CD4-positive, alpha-beta memory T cell (primary cell): ENCODE measurements at regions not wholly inside any gene's neighbourhood (a gene's known extent, or its start where the extent isn't known, plus 50 kb on each side); places are given as distances from the start of the nearest gene placed in this dataset.
A peak's percentile ranks its signal among the peaks of the same experiment; 100 is the strongest.

Source experiments
- CTCF ChIA-PET: fragments of 350-600 bp; sonication (Branson Sonifier 250); formaldehyde crosslinking; loops from one replicate; lab custom pipeline; 2021; ENCODE audit warnings: inconsistent platforms; ENCODE audit not compliant: partially characterized antibody; lab: Charles Lee
- POLR2A ChIA-PET: fragments of 350-600 bp; sonication (Branson Sonifier 250); formaldehyde crosslinking; loops from one replicate; lab custom pipeline; 2021; ENCODE audit not compliant: partially characterized antibody; lab: Charles Lee
- DNase-seq, 5 donors: peaks; one replicate each; pipeline versions ENCODE4 v3.0.0 to v3.0.0-alpha.2; 2020 to 2022; ENCODE audit warnings: mixed read lengths in 1 of 5
- H3K27ac ChIP-seq: one replicate; pipeline ENCODE4 v1.7.0; 2013; ENCODE audit warnings: low read depth, low read length
- H3K27me3 ChIP-seq: 2 replicates; pipeline ENCODE4 v1.7.0; 2013; ENCODE audit warnings: mild to moderate bottlenecking, low read length, moderate library complexity; ENCODE audit not compliant: insufficient read depth
- H3K36me3 ChIP-seq: 2 replicates; pipeline ENCODE4 v1.7.0; 2013; ENCODE audit warnings: mild to moderate bottlenecking, low read length, moderate library complexity; ENCODE audit not compliant: insufficient read depth
- H3K4me1 ChIP-seq: 2 replicates; pipeline ENCODE4 v1.7.0; 2013; ENCODE audit warnings: mild to moderate bottlenecking, low read length, moderate library complexity; ENCODE audit not compliant: insufficient read depth
- H3K4me3 ChIP-seq, 2 donors: one replicate each; pipeline ENCODE4 v1.7.0; 2013; ENCODE audit warnings: low read length in 2 of 2, mild to moderate bottlenecking in 1 of 2
- H3K9me3 ChIP-seq, 2 donors: one replicate each; pipeline ENCODE4 v1.7.0; 2013; ENCODE audit warnings: low read length in 2 of 2, control low read depth in 1 of 2; ENCODE audit not compliant: control insufficient read depth in 1 of 2
- H3K27ac Mint-ChIP-seq, 7 donors: one replicate each; pipeline ENCODE4 v1.8.0; 2020 to 2021; ENCODE audit warnings: mixed read lengths in 7 of 7, mild to moderate bottlenecking in 6 of 7, inconsistent platforms in 3 of 7, moderate library complexity in 3 of 7
- H3K27me3 Mint-ChIP-seq, 2 donors: one replicate each; pipeline ENCODE4 v1.8.0; 2020 to 2021; ENCODE audit warnings: mixed read lengths in 2 of 2
- H3K36me3 Mint-ChIP-seq, 2 donors: one replicate each; pipeline ENCODE4 v1.8.0; 2020 to 2021; ENCODE audit warnings: mixed read lengths in 2 of 2, inconsistent platforms in 1 of 2, mild to moderate bottlenecking in 1 of 2
- H3K4me1 Mint-ChIP-seq, 4 donors: one replicate each; pipeline ENCODE4 v1.8.0; 2020 to 2021; ENCODE audit warnings: mixed read lengths in 4 of 4, mild to moderate bottlenecking in 1 of 4
- H3K4me3 Mint-ChIP-seq, 8 donors: one replicate each; pipeline ENCODE4 v1.8.0; 2020 to 2021; ENCODE audit warnings: mixed read lengths in 8 of 8, mild to moderate bottlenecking in 7 of 8, moderate library complexity in 6 of 8, inconsistent platforms in 3 of 8
- H3K9me3 Mint-ChIP-seq, 8 donors: one replicate each; pipeline ENCODE4 v1.8.0; 2020 to 2021; ENCODE audit warnings: mixed read lengths in 8 of 8, mild to moderate bottlenecking in 5 of 8, inconsistent platforms in 3 of 8, moderate library complexity in 1 of 8
- intact Hi-C: fragments of 100-400 bp; cut with micrococcal nuclease; formaldehyde crosslinking; loops from one replicate; pipeline ENCODE4 v1.15.1; 2023

DNA sequence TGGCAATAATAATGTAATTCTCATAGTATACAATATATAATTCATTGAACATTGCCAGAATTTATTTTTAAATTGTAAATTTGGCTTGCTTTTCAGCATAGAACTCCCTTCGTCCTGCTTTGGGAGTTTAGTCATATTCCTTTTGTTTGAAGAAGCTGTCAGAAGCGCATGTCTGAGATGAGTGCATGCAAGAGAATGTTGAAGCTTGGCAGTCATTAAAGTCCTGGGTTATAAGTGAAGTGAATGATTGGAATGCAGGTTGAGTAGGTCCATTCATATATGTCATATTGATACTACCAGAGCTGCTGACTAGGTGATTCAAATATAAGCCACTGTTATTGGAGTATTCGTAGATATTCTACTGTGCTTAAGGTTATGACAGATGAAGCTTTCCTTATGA, 243.6 kb upstream of the MDFIC2 start:
- no peaks in the 10 kb centered on the region for H3K4me1 ChIP-seq
- no peak for DNase-seq
- H3K9me3 ChIP-seq, result no peaks in the 10 kb centered on the region
- intact Hi-C loops, result no loop called here
- no peaks in the 10 kb centered on the region for H3K4me1 Mint-ChIP-seq
- H3K4me3 Mint-ChIP-seq, result no peak overlapping the region
- H3K36me3 Mint-ChIP-seq, result no peaks in the 10 kb centered on the region
- no peak overlapping the region for H3K4me3 ChIP-seq
- POLR2A ChIA-PET, result no interaction called here
- no peaks in the 10 kb centered on the region for H3K27me3 Mint-ChIP-seq
- no peak overlapping the region for H3K27ac ChIP-seq
- no peak overlapping the region for H3K27ac Mint-ChIP-seq
- CTCF ChIA-PET, result interaction anchor here (0.7 kb wide), 1 partner anchor 11 kb away, joined by 3 read pairs; no protein-coding TSS in a partner anchor
- peaks cover 3% of the 10 kb centered on the region for H3K27me3 ChIP-seq
- H3K36me3 ChIP-seq, result no peaks in the 10 kb centered on the region
- H3K9me3 Mint-ChIP-seq, result peaks cover 0 to 2% (median 0%) of the 10 kb centered on the region in 8 donors

DNA sequence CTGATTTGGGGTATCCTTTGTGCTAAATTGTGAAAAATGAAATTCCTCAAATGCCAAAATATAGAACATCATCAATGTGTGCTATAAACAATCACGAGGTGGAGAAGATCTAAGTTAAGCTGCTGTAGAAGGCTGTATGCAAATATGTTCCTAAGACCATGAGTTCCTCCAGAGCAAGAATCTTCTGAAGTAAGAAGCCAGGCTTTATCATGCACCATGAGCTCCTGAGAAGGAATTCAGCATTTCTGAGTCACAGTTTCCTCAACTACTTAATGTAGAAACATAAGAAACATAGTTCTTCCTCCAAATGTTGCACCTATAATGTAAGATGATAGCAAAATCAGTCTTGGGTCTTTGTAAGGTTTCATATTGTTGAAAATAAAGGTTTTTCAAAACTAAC, 241.7 kb upstream of the MDFIC2 start:
- intact Hi-C loops, result no loop called here
- Histone ChIP-seq H3K4me3 (no peak overlapping the region), H3K27me3 (peaks cover 3% of the 10 kb centered on the region), H3K9me3 (no peaks in the 10 kb centered on the region), H3K36me3 (no peaks in the 10 kb centered on the region), H3K27ac (no peak overlapping the region), H3K4me1 (no peaks in the 10 kb centered on the region)
- H3K27me3 Mint-ChIP-seq, result peaks cover 4% of the 10 kb centered on the region in 2 donors
- no peaks in the 10 kb centered on the region for H3K36me3 Mint-ChIP-seq
- H3K27ac Mint-ChIP-seq, result no peak overlapping the region
- no peak overlapping the region for H3K4me3 Mint-ChIP-seq
- DNase-seq, result no peak
- ChIA-PET CTCF (interaction anchor here (1.0 to 1.5 kb wide), 5 partner anchors 9 to 1099 kb away, joined by 3 to 4 read pairs (median 4); no protein-coding TSS in a partner anchor), POLR2A (no interaction called here)
- peaks cover 0 to 2% (median 0%) of the 10 kb centered on the region in 8 donors for H3K9me3 Mint-ChIP-seq
- no peaks in the 10 kb centered on the region for H3K4me1 Mint-ChIP-seq

DNA sequence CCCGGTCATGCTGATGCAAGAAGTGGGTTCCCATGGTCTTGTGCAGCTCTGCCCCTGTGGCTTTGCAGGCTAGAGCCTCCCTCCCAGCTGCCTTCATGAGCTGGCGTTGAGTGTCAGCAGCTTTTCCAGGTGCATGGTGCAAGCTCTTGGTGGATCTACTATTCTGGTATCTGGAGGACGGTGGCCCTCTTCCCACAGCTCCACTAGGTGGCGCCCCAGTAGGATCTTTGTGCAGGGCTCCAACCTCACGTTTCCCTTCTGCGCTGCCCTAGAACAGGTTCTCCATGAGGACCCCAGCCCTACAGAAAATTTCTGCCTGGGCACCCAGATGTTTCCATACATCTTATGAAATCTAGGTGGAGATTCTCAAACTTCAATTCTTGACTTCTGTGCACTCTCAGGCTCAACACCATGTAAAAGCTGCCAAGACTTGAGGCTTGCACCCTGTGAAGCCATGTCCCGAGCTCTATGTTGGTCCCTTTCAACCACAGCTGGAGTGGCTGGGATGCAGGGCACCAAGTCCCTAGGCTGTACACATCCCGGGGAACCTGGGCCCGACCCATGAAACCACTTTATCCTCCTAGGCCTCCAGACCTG, 238.4 kb upstream of the MDFIC2 start:
- Histone ChIP-seq H3K27ac (no peak overlapping the region), H3K27me3 (peaks cover 3% of the 10 kb centered on the region), H3K9me3 (no peaks in the 10 kb centered on the region), H3K4me1 (no peaks in the 10 kb centered on the region), H3K4me3 (no peak overlapping the region), H3K36me3 (no peaks in the 10 kb centered on the region)
- ChIA-PET CTCF (interaction anchor here (0.6 to 3.3 kb wide), 27 partner anchors 8 to 1256 kb away, joined by 3 to 36 read pairs (median 4); no protein-coding TSS in a partner anchor), POLR2A (interaction anchor here (0.8 to 1.2 kb wide), 2 partner anchors 1035 to 1036 kb away, joined by 3 read pairs; no protein-coding TSS in a partner anchor)
- intact Hi-C loops, result loop anchor here (1.0 to 2.0 kb wide), 5 partner anchors 520 to 1102 kb away; no protein-coding TSS in a partner anchor
- H3K27ac Mint-ChIP-seq, result no peak overlapping the region
- no peak overlapping the region for H3K4me3 Mint-ChIP-seq
- H3K36me3 Mint-ChIP-seq, result no peaks in the 10 kb centered on the region
- H3K9me3 Mint-ChIP-seq, result peaks cover 0 to 2% (median 0%) of the 10 kb centered on the region in 8 donors
- H3K4me1 Mint-ChIP-seq, result no peaks in the 10 kb centered on the region
- DNase-seq, result peak; percentile 54 to 62 (median 60)
- peaks cover 4% of the 10 kb centered on the region in 2 donors for H3K27me3 Mint-ChIP-seq

DNA sequence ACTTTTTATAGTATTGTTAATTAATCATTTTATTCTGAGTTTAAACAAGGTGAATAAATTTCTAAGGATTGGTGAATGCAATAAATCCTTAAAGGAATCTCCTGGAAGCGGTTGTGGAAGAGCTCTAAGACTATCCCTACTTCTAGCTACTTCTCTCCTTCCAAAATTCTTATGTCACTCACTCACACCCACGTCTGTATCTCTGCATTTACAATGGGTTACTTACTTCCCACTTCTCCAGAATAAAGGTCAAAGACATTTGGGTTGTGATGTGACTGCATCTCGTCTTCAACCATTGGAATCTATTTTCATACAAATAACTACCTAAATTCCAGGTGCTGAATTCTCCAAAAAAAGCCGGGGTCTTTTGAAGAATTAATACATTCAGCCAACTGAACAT, 234.2 kb upstream of the MDFIC2 start:
- Mint-ChIP-seq H3K4me1 (no peaks in the 10 kb centered on the region), H3K27ac (no peak overlapping the region), H3K4me3 (no peak overlapping the region), H3K27me3 (peaks cover 4% of the 10 kb centered on the region in 2 donors), H3K9me3 (no peaks in the 10 kb centered on the region), H3K36me3 (no peaks in the 10 kb centered on the region)
- Histone ChIP-seq H3K36me3 (no peaks in the 10 kb centered on the region), H3K9me3 (no peaks in the 10 kb centered on the region), H3K4me1 (no peaks in the 10 kb centered on the region), H3K4me3 (no peak overlapping the region), H3K27me3 (no peaks in the 10 kb centered on the region), H3K27ac (no peak overlapping the region)
- CTCF ChIA-PET, result interaction anchor here (0.9 kb wide), 1 partner anchor 1038 kb away, joined by 4 read pairs; no protein-coding TSS in a partner anchor
- no peak for DNase-seq
- POLR2A ChIA-PET, result no interaction called here
- intact Hi-C loops, result no loop called here

DNA sequence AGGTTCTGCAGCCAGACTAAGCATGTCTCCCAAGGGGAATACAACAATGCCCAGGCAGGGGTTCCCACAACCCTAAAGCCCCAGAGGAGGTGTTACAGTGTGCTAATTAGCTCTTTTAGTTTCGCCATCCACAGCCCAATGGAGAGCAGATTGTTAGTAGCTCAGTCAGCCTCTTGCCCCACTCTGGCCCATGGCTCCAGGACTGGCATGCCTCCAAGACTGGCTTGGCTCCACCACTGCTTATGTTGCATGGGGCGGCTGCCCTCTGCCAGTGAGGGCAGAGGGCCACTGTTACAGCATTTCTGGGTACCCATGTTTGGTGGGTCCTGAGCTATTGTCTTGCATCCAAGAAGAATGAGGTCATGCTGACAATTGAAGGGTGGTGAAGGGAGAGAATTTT, 231.1 kb upstream of the MDFIC2 start:
- POLR2A ChIA-PET, result no interaction called here
- no peak for DNase-seq
- H3K27ac ChIP-seq, result no peak overlapping the region
- intact Hi-C loops, result no loop called here
- no peaks in the 10 kb centered on the region for H3K9me3 ChIP-seq
- no peaks in the 10 kb centered on the region for H3K4me1 ChIP-seq
- H3K36me3 ChIP-seq, result no peaks in the 10 kb centered on the region
- Mint-ChIP-seq H3K27me3 (peaks cover 5% of the 10 kb centered on the region in 2 donors), H3K4me3 (no peak overlapping the region), H3K36me3 (no peaks in the 10 kb centered on the region), H3K27ac (no peak overlapping the region), H3K9me3 (peaks cover 0 to 3% (median 0%) of the 10 kb centered on the region in 8 donors), H3K4me1 (no peaks in the 10 kb centered on the region)
- CTCF ChIA-PET, result interaction anchor here (1.2 to 1.5 kb wide), 2 partner anchors 7 to 9 kb away, joined by 3 to 6 read pairs; no protein-coding TSS in a partner anchor
- H3K4me3 ChIP-seq, result no peak overlapping the region
- no peaks in the 10 kb centered on the region for H3K27me3 ChIP-seq

DNA sequence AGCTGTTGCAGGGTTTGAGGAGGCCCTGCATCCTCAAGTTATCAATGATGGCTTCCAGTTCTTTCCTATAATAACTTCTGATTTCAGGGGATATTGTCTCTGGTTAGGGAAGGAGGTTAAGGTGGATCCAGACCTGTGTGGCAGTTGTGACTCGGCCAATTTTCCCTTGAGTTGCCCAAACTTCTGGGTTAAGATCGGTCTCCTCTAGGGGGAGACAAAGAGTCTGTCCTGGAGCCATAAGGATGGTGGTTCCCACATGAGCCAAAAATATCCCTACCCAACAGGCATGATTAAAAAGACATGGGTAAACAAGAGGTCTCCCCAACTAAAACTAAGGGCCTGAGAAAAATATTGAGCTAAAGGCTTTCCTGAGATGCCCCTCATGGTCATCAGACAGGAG, 227.5 kb upstream of the MDFIC2 start:
- H3K9me3 ChIP-seq, result no peaks in the 10 kb centered on the region
- intact Hi-C loops, result no loop called here
- no peaks in the 10 kb centered on the region for H3K4me1 ChIP-seq
- ChIA-PET POLR2A (no interaction called here), CTCF (interaction anchor here (1.3 kb wide), 2 partner anchors 9 to 11 kb away, joined by 3 to 6 read pairs; no protein-coding TSS in a partner anchor)
- H3K27ac ChIP-seq, result no peak overlapping the region
- no peaks in the 10 kb centered on the region for H3K27me3 ChIP-seq
- no peaks in the 10 kb centered on the region for H3K36me3 Mint-ChIP-seq
- no peak overlapping the region for H3K4me3 Mint-ChIP-seq
- H3K36me3 ChIP-seq, result no peaks in the 10 kb centered on the region
- H3K4me1 Mint-ChIP-seq, result no peaks in the 10 kb centered on the region
- peaks cover 0 to 3% (median 0%) of the 10 kb centered on the region in 8 donors for H3K9me3 Mint-ChIP-seq
- H3K27ac Mint-ChIP-seq, result no peak overlapping the region
- no peak for DNase-seq
- peaks cover 13 to 21% of the 10 kb centered on the region in 2 donors for H3K27me3 Mint-ChIP-seq
- no peak overlapping the region for H3K4me3 ChIP-seq

DNA sequence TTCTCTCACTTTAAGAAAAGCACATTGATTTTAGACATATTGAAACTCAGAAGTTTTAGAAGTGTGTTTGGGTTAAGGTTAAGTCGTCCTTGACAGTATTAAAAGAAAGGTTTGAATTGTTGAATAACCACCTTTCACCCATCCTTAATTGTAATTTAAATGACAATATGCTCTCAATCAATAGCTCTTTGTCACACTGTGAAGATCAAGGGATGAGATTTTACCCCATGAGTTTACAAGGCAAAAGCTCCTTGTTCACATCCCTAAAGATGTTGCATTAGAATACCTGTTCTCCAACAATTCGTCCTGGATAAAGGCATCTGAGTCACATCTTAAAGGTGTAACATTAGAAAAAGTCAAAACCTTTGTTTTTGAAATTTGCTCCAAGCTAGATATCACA, 220.4 kb upstream of the MDFIC2 start:
- Mint-ChIP-seq H3K9me3 (no peaks in the 10 kb centered on the region), H3K36me3 (no peaks in the 10 kb centered on the region), H3K4me3 (no peak overlapping the region), H3K4me1 (no peaks in the 10 kb centered on the region), H3K27me3 (peaks cover 12 to 18% of the 10 kb centered on the region in 2 donors), H3K27ac (no peak overlapping the region)
- ChIA-PET POLR2A (no interaction called here), CTCF (interaction anchor here (0.8 to 1.4 kb wide), 2 partner anchors 17 to 1053 kb away, joined by 3 to 7 read pairs; no protein-coding TSS in a partner anchor)
- Histone ChIP-seq H3K9me3 (no peaks in the 10 kb centered on the region), H3K4me1 (no peaks in the 10 kb centered on the region), H3K27ac (no peak overlapping the region), H3K4me3 (no peak overlapping the region), H3K36me3 (no peaks in the 10 kb centered on the region), H3K27me3 (no peaks in the 10 kb centered on the region)
- DNase-seq, result no peak
- intact Hi-C loops, result no loop called here
